Umbilical cord (tissue), 1 donor: ENCODE measurements at regions not wholly inside any gene's neighbourhood (a gene's known extent, or its start where the extent isn't known, plus 50 kb on each side); places are given as distances from the start of the nearest gene placed in this dataset.
"Not testable (repeated sequence)": the region's sequence is repeated elsewhere in the genome, so short reads cannot be mapped to it uniquely, and the experiment has no call there.

Experiments
- DNase-seq: peaks from one replicate; pipeline ENCODE4 v3.0.0-alpha.2; 2015; ENCODE audit warnings: low spot score

- DNase-seq: no peak
Observed at GRCh38 chr19:7400815-7401214, 52.1 kb downstream of the ARHGEF18 start.

- DNase-seq: no peak
Observed at GRCh38 chr19:7401694-7402093, 53.0 kb downstream of the ARHGEF18 start.

- DNase-seq: not testable (repeated sequence)
Observed at GRCh38 chr19:7405482-7405881, 56.7 kb downstream of the ARHGEF18 start.

GRCh38 chr19:7408251-7408650, 59.5 kb downstream of the ARHGEF18 start:
- DNase-seq: no peak

- DNase-seq: no peak
Observed at GRCh38 chr19:7410946-7411345, 62.2 kb downstream of the ARHGEF18 start.

- DNase-seq: no peak
Observed at GRCh38 chr19:7413629-7414028, 64.9 kb downstream of the ARHGEF18 start.

- DNase-seq: peak; percentile 6
Observed at GRCh38 chr19:7415163-7415856, 66.6 kb downstream of the ARHGEF18 start.

- DNase-seq: no peak
Observed at GRCh38 chr19:7415857-7416371, 67.2 kb downstream of the ARHGEF18 start.

- DNase-seq: no peak
Observed at GRCh38 chr19:7417671-7418324, 69.1 kb downstream of the ARHGEF18 start.

GRCh38 chr19:7418596-7418995, 69.9 kb downstream of the ARHGEF18 start:
- no peak for DNase-seq

GRCh38 chr19:7419153-7419552, 69.7 kb downstream of the PEX11G start:
- no peak for DNase-seq

GRCh38 chr19:7419777-7420439, 68.9 kb downstream of the PEX11G start:
- no peak for DNase-seq

GRCh38 chr19:7421941-7422744, 66.7 kb downstream of the PEX11G start:
- peak; percentile 31 for DNase-seq
